Activated CD8-positive, alpha-beta T cell treated with anti-CD3 and anti-CD28 coated beads, Interleukin-2, amount 10 ng/mL, durations not matched to agents 7 days and 5 days (primary cell): ENCODE measurements at regions not wholly inside any gene's neighbourhood (a gene's known extent, or its start where the extent isn't known, plus 50 kb on each side); places are given as distances from the start of the nearest gene placed in this dataset.
A peak's percentile ranks its signal among the peaks of the same experiment; 100 is the strongest.

Experiments
- ATAC-seq: fragments of 150-1000 bp; cut with Tn5 transposase; one replicate; pipeline ENCODE4 v1.10.0; 2021; ENCODE audit warnings: moderate library complexity
- CTCF ChIA-PET: fragments of 350-600 bp; sonication (Branson Sonifier 250); formaldehyde crosslinking; loops from one replicate; lab custom pipeline; 2021; ENCODE audit warnings: antibody characterized with exemption; lab: Charles Lee
- POLR2A ChIA-PET: fragments of 350-600 bp; sonication (Branson Sonifier 250); formaldehyde crosslinking; loops from one replicate; lab custom pipeline; 2021; ENCODE audit warnings: antibody characterized with exemption; lab: Charles Lee
- DNase-seq: peaks from one replicate; pipeline ENCODE4 v3.0.0-alpha.2; 2020
- H3K27ac Mint-ChIP-seq: one replicate; pipeline ENCODE4 v1.8.0; 2021; ENCODE audit warnings: mild to moderate bottlenecking, mixed read lengths
- H3K27me3 Mint-ChIP-seq: one replicate; pipeline ENCODE4 v1.8.0; 2021; ENCODE audit warnings: low read depth, mixed read lengths
- H3K36me3 Mint-ChIP-seq: one replicate; pipeline ENCODE4 v1.8.0; 2021; ENCODE audit warnings: low read depth, mixed read lengths
- H3K4me1 Mint-ChIP-seq: one replicate; pipeline ENCODE4 v1.8.0; 2021; ENCODE audit warnings: low read depth, mixed read lengths
- H3K4me3 Mint-ChIP-seq: one replicate; pipeline ENCODE4 v1.8.0; 2021; ENCODE audit warnings: mild to moderate bottlenecking, mixed read lengths
- H3K9me3 Mint-ChIP-seq: one replicate; pipeline ENCODE4 v1.8.0; 2022; ENCODE audit warnings: mixed read lengths; ENCODE audit not compliant: insufficient read depth

DNA sequence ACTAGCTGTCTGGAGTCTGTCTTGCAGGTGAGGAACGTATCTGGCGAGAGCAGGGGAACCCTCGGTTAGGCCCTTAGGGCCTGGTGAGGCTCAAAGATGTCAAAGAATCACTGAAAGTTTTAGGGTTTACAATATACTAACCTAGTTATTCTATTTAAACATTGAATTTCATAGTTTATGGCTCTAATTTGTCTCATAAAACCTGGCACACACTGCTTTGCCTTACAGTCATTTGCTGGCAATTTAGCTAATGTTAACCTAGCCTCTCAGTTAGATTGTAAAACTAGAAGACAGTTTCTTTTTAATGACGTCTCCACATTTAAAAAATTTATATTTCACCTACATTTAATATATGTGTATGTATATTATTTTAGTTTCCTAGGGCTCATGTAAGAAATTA is 89.6 kb upstream of the DOCK10 start:
- Mint-ChIP-seq H3K4me3 (no peak overlapping the region), H3K36me3 (no peaks in the 10 kb centered on the region), H3K4me1 (no peaks in the 10 kb centered on the region), H3K9me3 (no peaks in the 10 kb centered on the region), H3K27me3 (no peaks in the 10 kb centered on the region), H3K27ac (no peak overlapping the region)
- DNase-seq (no peak), ATAC-seq (no peak)
- ChIA-PET POLR2A (no interaction called here), CTCF (no interaction called here)

DNA sequence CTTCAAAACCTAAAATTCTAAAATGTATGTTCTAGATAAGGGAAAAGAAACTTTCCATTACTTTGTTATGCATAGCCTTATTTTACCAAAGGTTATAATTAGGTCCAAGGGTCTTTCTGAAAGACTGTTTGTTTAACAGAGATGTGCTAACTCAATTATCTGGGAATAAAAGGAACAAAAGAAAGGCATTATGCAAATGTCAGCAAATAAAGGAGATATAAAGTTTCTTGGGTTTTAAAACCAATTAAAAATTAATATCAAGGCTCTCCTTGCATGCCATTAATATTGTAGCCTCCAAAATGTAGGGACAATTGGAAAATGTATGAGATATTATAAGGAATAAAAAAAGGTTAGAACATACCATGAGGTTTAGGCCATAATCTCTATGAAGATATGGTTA is 87.8 kb upstream of the DOCK10 start:
- ChIA-PET POLR2A (no interaction called here), CTCF (interaction anchor here (0.7 kb wide), 1 partner anchor 442 kb away, joined by 3 read pairs; no protein-coding TSS in a partner anchor)
- Mint-ChIP-seq H3K9me3 (no peaks in the 10 kb centered on the region), H3K27ac (no peak overlapping the region), H3K36me3 (no peaks in the 10 kb centered on the region), H3K4me1 (no peaks in the 10 kb centered on the region), H3K4me3 (no peak overlapping the region), H3K27me3 (no peaks in the 10 kb centered on the region)
- DNase-seq (no peak), ATAC-seq (no peak)

DNA sequence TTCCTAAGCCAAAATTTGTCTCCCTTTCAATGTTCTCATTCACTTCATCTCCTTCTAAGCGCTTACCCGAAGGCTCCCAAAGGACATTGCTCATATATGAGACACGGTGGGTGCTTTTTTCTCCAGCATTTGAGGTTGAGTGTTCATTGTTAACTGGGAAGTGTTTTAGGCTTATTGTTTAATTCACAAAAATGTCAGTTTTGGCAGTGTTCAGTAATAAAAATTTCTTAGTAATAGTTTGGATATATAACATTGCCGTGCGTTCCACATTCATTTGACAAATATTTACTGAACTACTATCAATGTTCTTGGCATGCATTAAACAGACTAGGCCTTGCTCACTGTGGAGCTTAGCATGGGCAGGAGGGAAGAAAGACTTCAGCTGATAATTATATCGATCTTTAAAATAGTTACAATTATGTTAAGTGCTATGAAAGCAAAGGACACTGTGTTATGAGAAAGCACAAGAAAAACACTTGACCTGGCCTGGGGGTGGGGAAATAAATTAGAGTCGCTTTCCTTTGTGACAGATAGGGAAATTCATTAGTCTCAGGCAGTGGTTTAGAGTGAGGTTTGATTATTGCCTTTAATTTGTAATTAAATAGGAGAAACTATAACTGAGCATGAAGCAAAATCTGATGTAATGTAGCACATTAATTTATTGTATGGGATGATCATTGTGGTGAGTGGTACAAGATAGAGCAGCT is 82.2 kb upstream of the DOCK10 start:
- no peak overlapping the region for H3K4me3 Mint-ChIP-seq
- no peaks in the 10 kb centered on the region for H3K36me3 Mint-ChIP-seq
- no peaks in the 10 kb centered on the region for H3K9me3 Mint-ChIP-seq
- POLR2A ChIA-PET, result no interaction called here
- ATAC-seq (no peak), DNase-seq (no peak)
- no peaks in the 10 kb centered on the region for H3K27me3 Mint-ChIP-seq
- H3K27ac Mint-ChIP-seq, result no peak overlapping the region
- CTCF ChIA-PET, result interaction anchor here (0.6 to 1.1 kb wide), 3 partner anchors 72 to 541 kb away, joined by 3 read pairs; no protein-coding TSS in a partner anchor
- H3K4me1 Mint-ChIP-seq, result no peaks in the 10 kb centered on the region

DNA sequence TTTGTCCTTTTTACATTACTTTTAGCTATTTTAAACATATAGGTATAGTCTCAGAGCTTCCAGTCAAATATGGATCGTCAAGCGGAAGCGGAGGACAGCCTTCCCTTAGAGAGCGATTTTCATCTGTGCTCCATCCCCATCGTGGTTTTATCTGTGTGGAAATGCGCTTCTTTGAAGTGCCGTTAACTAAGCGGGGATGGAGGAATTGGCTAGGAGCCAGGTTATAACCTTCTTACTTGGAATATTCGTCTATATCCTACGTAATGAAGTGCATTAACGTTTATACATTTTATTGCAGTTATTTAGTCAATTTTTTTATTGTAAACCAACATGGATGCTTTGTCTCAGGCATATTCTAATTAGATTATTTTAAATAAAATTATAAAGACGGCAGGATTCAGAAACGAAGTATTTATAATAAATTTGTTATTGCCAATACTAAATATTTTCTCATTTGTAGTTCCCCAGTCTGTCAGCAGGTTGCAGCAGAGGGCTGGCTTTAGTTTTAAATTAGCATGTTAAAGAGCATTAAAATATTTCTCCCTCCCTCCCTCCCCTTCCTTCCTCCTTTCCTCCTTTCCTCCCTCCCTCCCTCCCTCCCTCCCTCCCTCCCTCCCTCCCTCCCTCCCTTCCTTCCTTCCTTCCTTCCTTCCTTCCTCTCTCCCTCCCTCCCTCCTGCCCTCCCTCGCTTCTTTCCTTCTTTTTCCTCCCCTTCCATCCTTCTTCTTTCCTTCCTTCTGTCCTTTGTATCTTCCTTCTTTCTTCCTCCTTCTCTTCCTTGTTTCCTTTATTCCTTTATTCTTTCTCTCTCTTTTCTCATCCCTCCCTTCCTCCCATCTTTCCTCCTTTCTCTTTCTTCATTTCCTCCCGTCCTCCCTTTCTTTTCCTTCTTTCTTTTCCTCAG is 80.6 kb upstream of the DOCK10 start:
- DNase-seq (peak; percentile 37), ATAC-seq (no peak)
- Mint-ChIP-seq H3K9me3 (no peaks in the 10 kb centered on the region), H3K4me3 (no peak overlapping the region), H3K27ac (no peak overlapping the region), H3K36me3 (no peaks in the 10 kb centered on the region), H3K4me1 (no peaks in the 10 kb centered on the region), H3K27me3 (no peaks in the 10 kb centered on the region)
- ChIA-PET POLR2A (no interaction called here), CTCF (interaction anchor here (0.7 to 2.0 kb wide), 4 partner anchors 34 to 190 kb away, joined by 3 to 7 read pairs (median 4); no protein-coding TSS in a partner anchor)

DNA sequence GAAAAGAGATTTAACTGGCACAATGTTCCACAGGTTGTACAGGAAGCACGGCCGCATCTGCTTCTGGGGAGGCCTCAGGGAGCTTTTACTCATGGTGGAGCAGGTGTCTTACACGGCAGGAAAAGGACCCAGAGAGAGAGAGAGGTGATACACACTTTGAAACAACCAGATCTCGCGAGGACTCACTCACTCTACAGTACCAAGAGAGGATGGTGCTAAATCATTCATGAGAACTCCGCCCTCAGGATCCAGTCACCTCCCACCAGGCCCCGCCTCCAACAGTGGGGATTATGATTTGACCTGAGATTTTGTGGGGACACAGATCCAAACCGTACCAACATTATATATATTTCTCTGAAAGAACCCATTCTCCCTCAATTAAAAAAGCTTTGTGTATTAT is 79.7 kb upstream of the DOCK10 start:
- Mint-ChIP-seq H3K27ac (no peak overlapping the region), H3K27me3 (no peaks in the 10 kb centered on the region), H3K4me3 (no peak overlapping the region), H3K9me3 (no peaks in the 10 kb centered on the region), H3K4me1 (peaks cover 4% of the 10 kb centered on the region), H3K36me3 (no peaks in the 10 kb centered on the region)
- CTCF ChIA-PET, result interaction anchor here (2.0 kb wide), 1 partner anchor 66 kb away, joined by 7 read pairs; no protein-coding TSS in a partner anchor
- POLR2A ChIA-PET, result no interaction called here
- DNase-seq (no peak), ATAC-seq (no peak)

DNA sequence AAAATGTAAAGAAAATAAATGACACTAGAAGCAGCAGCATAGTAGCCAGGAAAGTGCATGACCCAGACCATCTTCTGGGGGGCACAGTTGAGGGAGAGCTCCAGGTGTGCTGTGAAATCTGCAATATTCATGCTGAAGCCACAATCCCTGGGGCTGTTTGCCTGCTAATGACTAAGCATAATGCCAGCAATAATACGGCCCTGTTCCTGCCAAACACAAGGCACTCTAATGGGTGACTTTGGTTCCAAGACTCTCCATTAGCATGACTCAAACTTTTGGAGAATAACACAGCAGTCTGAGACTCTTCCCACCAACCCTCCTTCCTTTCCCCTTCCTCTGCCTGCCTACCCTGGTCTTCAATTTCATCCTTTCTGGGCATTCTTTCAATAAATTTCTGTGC is 77.9 kb upstream of the DOCK10 start:
- Mint-ChIP-seq H3K4me1 (peaks cover 5% of the 10 kb centered on the region), H3K27me3 (no peaks in the 10 kb centered on the region), H3K9me3 (no peaks in the 10 kb centered on the region), H3K27ac (no peak overlapping the region), H3K4me3 (no peak overlapping the region), H3K36me3 (no peaks in the 10 kb centered on the region)
- ChIA-PET POLR2A (no interaction called here), CTCF (no interaction called here)
- no peak for DNase-seq
- ATAC-seq, result no peak

DNA sequence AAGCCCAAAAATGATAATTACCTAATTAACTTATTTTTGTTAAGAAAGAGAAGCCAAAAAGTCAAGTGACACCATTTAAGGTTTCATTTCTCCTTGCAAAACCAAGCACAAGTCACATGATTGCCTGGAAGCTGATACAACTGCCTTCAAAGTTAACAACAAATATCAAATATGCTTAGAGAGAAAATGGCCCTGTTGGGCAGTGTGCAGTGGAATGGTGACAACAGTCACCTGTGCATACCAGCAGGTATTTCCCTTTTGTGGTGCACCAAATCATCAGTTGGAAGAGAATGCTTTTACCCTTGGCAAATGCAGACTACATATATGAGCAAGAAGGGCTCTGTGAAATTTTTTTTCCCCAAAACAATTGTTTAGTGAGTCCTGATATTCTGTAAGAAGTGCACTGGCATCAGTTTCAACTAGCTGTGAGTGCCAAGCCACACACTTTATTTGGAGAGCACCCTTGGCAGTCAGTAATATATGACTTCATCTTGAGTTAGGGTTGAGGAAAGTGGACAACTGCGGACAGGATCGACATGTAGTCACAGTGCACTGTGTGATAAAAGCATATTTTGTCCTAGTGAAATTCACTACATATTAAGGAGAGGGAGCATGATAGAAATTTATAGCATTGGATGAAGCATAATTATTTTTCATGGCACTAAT is 74.9 kb upstream of the DOCK10 start:
- Mint-ChIP-seq H3K4me1 (peaks cover 5% of the 10 kb centered on the region), H3K4me3 (no peak overlapping the region), H3K27ac (no peak overlapping the region), H3K27me3 (no peaks in the 10 kb centered on the region), H3K9me3 (no peaks in the 10 kb centered on the region), H3K36me3 (no peaks in the 10 kb centered on the region)
- ChIA-PET CTCF (interaction anchor here (0.9 kb wide), 1 partner anchor 297 kb away, joined by 3 read pairs; no protein-coding TSS in a partner anchor), POLR2A (no interaction called here)
- no peak for ATAC-seq
- no peak for DNase-seq

DNA sequence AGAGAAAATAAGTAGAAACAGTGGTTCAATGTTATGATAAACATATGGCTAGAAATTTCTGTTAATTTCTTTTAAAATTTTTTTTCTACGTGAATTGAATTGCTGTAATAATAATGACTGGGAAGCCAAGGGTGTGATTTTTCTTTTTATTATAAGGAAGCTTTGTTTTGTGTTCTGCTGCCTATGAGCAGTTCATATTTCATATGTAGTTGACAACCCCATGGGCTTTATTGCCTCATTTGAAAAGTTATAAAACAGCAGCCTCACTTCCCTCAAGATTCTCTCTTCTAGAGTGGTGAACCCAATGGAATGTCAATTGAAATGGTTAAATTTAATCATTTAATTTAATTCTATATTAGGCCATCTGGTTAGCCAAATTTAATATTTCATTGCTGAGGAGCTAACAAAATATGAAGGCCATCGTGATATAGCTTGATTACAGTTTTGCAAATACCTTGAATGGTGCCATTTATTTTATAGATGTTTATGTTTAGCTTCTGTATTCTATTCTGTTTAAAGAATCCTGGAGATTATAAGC is 72.6 kb upstream of the DOCK10 start:
- peaks cover 5% of the 10 kb centered on the region for H3K4me1 Mint-ChIP-seq
- CTCF ChIA-PET, result no interaction called here
- no peaks in the 10 kb centered on the region for H3K9me3 Mint-ChIP-seq
- H3K27ac Mint-ChIP-seq, result no peak overlapping the region
- DNase-seq, result no peak
- POLR2A ChIA-PET, result interaction anchor here (0.5 kb wide), 1 partner anchor 62 kb away, joined by 3 read pairs; no protein-coding TSS in a partner anchor
- ATAC-seq, result no peak
- H3K27me3 Mint-ChIP-seq, result no peaks in the 10 kb centered on the region
- no peaks in the 10 kb centered on the region for H3K36me3 Mint-ChIP-seq
- H3K4me3 Mint-ChIP-seq, result no peak overlapping the region

DNA sequence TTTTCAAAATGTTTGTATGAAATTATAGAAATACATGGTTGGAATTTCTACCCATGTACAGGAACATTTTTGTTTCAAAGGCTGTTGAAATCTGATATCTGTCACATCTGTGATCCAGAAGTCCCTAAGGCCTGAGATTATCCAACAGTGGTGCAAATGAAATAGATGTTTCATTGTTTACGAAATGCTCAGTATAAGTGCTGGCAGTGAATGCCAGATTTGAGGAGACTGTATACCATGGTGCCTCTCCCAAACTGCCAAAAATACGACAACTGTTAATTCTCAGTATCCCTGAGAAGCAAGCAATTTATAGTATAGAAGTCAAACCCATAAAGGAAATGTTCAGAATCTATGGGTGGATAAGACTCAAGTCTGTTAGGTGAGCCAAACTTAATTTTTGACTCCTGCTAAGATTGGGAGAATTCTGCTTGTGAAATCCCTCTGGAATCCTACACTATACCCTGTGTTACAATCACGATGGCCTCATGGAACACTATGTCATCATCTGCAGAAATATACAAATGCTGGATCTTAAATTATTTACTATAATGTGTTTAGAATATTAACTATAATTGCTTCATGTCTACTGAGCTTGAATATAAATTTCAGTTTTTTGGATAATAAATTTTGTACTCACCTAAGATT is 71.2 kb upstream of the DOCK10 start:
- CTCF ChIA-PET, result no interaction called here
- no peak for DNase-seq
- no peak overlapping the region for H3K4me3 Mint-ChIP-seq
- no peak overlapping the region for H3K27ac Mint-ChIP-seq
- POLR2A ChIA-PET, result no interaction called here
- peaks cover 5% of the 10 kb centered on the region for H3K4me1 Mint-ChIP-seq
- no peaks in the 10 kb centered on the region for H3K9me3 Mint-ChIP-seq
- no peak for ATAC-seq
- H3K27me3 Mint-ChIP-seq, result no peaks in the 10 kb centered on the region
- H3K36me3 Mint-ChIP-seq, result no peaks in the 10 kb centered on the region

DNA sequence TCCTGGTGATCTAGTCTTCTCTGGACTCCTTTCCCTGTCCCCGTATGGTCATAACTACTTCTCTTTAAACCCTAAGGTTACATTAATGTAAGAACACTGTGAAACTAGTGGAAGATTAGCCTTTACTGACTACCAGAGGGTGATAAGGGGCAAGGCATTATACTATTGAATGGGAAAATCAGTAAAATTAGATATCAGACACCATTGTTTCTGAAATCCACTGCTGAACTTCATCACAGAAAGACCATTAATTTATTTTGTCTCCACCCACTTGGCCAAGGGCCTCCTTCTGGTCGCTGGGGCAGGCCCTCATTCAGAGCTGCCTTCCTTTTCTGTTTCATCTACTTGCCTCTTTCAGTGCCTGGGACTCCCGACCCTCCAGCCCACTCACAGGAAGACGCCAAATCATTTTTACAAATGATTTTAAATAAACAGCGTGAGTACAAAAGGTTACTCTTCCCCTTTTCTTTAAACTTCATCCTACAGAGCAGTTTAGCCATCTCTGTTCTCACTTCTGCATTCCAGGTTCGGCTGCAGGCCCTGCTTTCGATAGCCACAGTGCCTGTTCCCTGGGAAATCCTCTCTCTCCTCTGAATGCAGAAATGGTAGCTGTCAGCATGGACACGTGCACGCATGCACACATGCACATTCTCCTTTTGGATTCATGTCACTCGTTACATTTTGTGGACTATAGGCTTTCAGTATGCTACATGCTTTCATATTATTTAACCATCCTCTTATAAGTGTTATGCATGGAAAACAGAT is 70.3 kb upstream of the DOCK10 start:
- H3K36me3 Mint-ChIP-seq, result no peaks in the 10 kb centered on the region
- ATAC-seq, result no peak
- ChIA-PET POLR2A (no interaction called here), CTCF (no interaction called here)
- DNase-seq, result no peak
- peaks cover 5% of the 10 kb centered on the region for H3K4me1 Mint-ChIP-seq
- no peaks in the 10 kb centered on the region for H3K27me3 Mint-ChIP-seq
- H3K4me3 Mint-ChIP-seq, result no peak overlapping the region
- H3K9me3 Mint-ChIP-seq, result no peaks in the 10 kb centered on the region
- H3K27ac Mint-ChIP-seq, result no peak overlapping the region

DNA sequence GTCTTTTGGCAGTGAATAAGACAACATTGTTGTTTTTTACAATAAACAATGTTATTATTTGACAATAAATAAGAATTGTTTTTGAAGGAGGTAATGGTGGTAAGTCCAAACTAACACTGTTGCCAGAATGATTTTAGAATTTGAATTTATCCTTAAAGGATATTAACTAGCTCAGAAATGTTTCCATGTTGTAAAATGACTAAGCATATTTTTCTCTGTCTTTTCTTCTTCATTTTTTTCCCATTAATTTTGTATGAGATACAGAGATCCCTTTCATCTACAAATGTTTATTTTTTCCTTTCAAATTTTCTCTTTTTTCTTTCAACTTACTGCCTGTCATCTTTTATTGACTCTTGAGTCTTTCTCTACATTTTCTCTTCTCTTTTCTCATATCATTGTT is 66.5 kb upstream of the DOCK10 start:
- H3K36me3 Mint-ChIP-seq, result no peaks in the 10 kb centered on the region
- ATAC-seq (no peak), DNase-seq (no peak)
- no peak overlapping the region for H3K4me3 Mint-ChIP-seq
- H3K27me3 Mint-ChIP-seq, result no peaks in the 10 kb centered on the region
- CTCF ChIA-PET, result no interaction called here
- H3K27ac Mint-ChIP-seq, result no peak overlapping the region
- POLR2A ChIA-PET, result interaction anchor here (0.7 kb wide), 1 partner anchor 107 kb away, joined by 4 read pairs; no protein-coding TSS in a partner anchor
- no peaks in the 10 kb centered on the region for H3K9me3 Mint-ChIP-seq
- no peaks in the 10 kb centered on the region for H3K4me1 Mint-ChIP-seq
